ENCODE measurements at regions not wholly inside any gene's neighbourhood (a gene's known extent, or its start where the extent isn't known, plus 50 kb on each side); places are given as distances from the start of the nearest gene placed in this dataset.

GRCh38 chr14:42480255-42480654 lies 873.6 kb downstream of the LRFN5 start:
- no peaks in the 10 kb centered on the region for H3K9me3 ChIP-seq (ENCODE audit: low read length)

DNA sequence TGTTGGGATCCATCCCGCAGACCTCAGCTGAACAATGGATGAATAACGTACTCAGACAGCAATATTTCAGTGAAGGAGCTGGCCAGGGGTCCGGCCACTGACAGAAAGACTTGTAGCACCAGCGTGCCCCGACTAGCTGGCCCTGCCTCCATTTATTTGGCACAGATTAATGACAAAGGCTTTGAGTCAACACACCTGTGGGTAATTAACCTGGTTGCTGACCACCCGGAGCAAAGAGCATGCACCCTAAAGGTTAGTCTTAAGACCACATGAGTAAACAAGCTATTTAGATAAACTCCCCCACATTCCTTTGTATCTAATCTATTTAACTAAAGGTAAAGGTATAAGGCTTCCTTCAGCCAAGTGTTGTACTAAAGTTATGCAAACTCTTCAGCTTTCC lies 868.6 kb downstream of the LRFN5 start:
- H3K36me3 ChIP-seq (ENCODE audit: insufficient read depth, low read length) = no peaks in the 10 kb centered on the region
- no peaks in the 10 kb centered on the region for H3K9me3 ChIP-seq (ENCODE audit: low read length)
- no peak overlapping the region for H2AFZ ChIP-seq (ENCODE audit: low read depth, low read length)
- H3K27me3 ChIP-seq (ENCODE audit: insufficient read depth, low read length) = no peaks in the 10 kb centered on the region
- H3K4me1 ChIP-seq (ENCODE audit: insufficient read depth, low read length) = no peaks in the 10 kb centered on the region
- no peak overlapping the region for H3K4me3 ChIP-seq (ENCODE audit: low read length)

More at GRCh38 chr14:42480255-42480654, 873.6 kb downstream of the LRFN5 start:
- no peaks in the 10 kb centered on the region for H3K36me3 ChIP-seq (ENCODE audit: insufficient read depth, low read length)
- no peaks in the 10 kb centered on the region for H3K4me1 ChIP-seq (ENCODE audit: insufficient read depth, low read length)
- no peak overlapping the region for H3K4me3 ChIP-seq (ENCODE audit: low read length)
- no peaks in the 10 kb centered on the region for H3K27me3 ChIP-seq (ENCODE audit: insufficient read depth, low read length)
- no peak overlapping the region for H2AFZ ChIP-seq (ENCODE audit: low read depth, low read length)

GRCh38 chr14:42470427-42470719 lies 863.7 kb downstream of the LRFN5 start:
- no peaks in the 10 kb centered on the region for H3K4me1 ChIP-seq (ENCODE audit: insufficient read depth, low read length)
- no peaks in the 10 kb centered on the region for H3K27me3 ChIP-seq (ENCODE audit: insufficient read depth, low read length)
- H3K4me3 ChIP-seq (ENCODE audit: low read length) = no peak overlapping the region
- H3K9me3 ChIP-seq (ENCODE audit: low read length) = no peaks in the 10 kb centered on the region
- H3K36me3 ChIP-seq (ENCODE audit: insufficient read depth, low read length) = no peaks in the 10 kb centered on the region
- H2AFZ ChIP-seq (ENCODE audit: low read depth, low read length) = no peak overlapping the region

DNA sequence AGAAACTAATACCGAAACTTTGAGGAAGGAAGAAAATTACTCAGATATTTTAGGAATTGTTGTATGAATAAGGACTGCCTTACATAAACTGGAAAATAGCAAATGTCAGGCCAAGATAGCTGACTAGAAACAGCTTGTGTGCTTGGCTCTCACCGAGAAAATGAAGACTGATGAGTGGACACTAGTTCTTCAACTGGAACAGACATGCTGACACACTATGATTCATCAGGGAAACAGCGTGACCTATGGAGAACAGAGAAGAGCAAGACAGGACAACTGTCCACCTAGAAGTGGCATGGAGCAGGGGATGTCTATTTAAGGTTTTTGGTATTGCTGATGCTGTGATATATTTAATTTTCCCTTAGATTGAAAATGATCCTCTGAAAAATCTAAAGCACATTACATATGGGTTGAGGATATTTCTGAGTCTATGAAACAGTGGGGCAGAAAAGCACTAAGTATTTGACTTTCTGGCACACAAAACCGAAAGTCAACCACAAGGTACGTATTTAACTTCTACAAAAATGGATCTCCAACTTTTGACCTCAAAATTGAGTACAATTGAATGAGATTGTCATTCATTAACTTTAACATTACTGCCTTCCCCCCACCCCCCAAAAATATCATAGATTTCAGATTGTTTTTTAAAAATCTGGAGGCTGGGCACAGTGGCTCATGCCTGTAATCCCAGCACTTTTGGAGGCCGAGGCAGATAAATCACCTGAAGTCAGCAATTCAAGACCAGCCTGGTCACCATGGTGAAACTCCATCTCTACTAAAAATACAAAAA lies 863.2 kb downstream of the LRFN5 start:
- H3K4me3 ChIP-seq (ENCODE audit: low read length) = no peak overlapping the region
- H3K4me1 ChIP-seq (ENCODE audit: insufficient read depth, low read length) = no peaks in the 10 kb centered on the region
- no peaks in the 10 kb centered on the region for H3K27me3 ChIP-seq (ENCODE audit: insufficient read depth, low read length)
- H3K9me3 ChIP-seq (ENCODE audit: low read length) = no peaks in the 10 kb centered on the region
- H2AFZ ChIP-seq (ENCODE audit: low read depth, low read length) = no peak overlapping the region
- no peaks in the 10 kb centered on the region for H3K36me3 ChIP-seq (ENCODE audit: insufficient read depth, low read length)

DNA sequence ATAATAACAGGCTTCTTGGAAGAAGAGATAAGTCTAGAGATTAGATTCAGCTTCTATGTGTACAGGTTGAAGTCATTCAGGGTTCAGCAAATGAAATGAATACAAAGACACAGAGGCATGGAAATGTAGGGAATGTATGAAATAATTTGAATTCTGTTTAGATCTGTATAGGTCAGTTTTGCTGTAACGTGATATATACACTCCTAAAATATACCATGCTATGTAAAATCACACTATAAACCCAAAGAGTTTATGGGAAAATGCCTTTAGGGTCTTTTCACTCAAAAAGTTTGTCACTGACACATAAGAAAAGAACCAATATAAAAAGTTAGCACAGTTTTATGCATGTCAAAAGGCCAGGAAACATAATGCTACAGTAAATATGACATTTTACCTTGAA lies 854.0 kb downstream of the LRFN5 start:
- Histone ChIP-seq H3K9me3 (ENCODE audit: low read length) (no peaks in the 10 kb centered on the region), H3K36me3 (ENCODE audit: insufficient read depth, low read length) (no peaks in the 10 kb centered on the region), H3K27me3 (ENCODE audit: insufficient read depth, low read length) (no peaks in the 10 kb centered on the region), H3K4me3 (ENCODE audit: low read length) (no peak overlapping the region), H3K4me1 (ENCODE audit: insufficient read depth, low read length) (no peaks in the 10 kb centered on the region), H2AFZ (ENCODE audit: low read depth, low read length) (no peak overlapping the region)

- H3K4me3 ChIP-seq (ENCODE audit: low read length) = no peak overlapping the region
- no peaks in the 10 kb centered on the region for H3K36me3 ChIP-seq (ENCODE audit: insufficient read depth, low read length)
- no peaks in the 10 kb centered on the region for H3K27me3 ChIP-seq (ENCODE audit: insufficient read depth, low read length)
- no peaks in the 10 kb centered on the region for H3K9me3 ChIP-seq (ENCODE audit: low read length)
- no peaks in the 10 kb centered on the region for H3K4me1 ChIP-seq (ENCODE audit: insufficient read depth, low read length)
- H2AFZ ChIP-seq (ENCODE audit: low read depth, low read length) = no peak overlapping the region
These were observed 852.6 kb downstream of the LRFN5 start for GRCh38 chr14:42459171-42459685.

GRCh38 chr14:42441615-42442014 lies 834.9 kb downstream of the LRFN5 start:
- Histone ChIP-seq H3K4me1 (ENCODE audit: insufficient read depth, low read length) (no peaks in the 10 kb centered on the region), H3K4me3 (ENCODE audit: low read length) (no peak overlapping the region), H3K36me3 (ENCODE audit: insufficient read depth, low read length) (no peaks in the 10 kb centered on the region), H3K9me3 (ENCODE audit: low read length) (no peaks in the 10 kb centered on the region), H3K27me3 (ENCODE audit: insufficient read depth, low read length) (no peaks in the 10 kb centered on the region), H2AFZ (ENCODE audit: low read depth, low read length) (no peak overlapping the region)

- H3K36me3 ChIP-seq (ENCODE audit: insufficient read depth, low read length) = no peaks in the 10 kb centered on the region
- H2AFZ ChIP-seq (ENCODE audit: low read depth, low read length) = no peak overlapping the region
- H3K27me3 ChIP-seq (ENCODE audit: insufficient read depth, low read length) = no peaks in the 10 kb centered on the region
- H3K4me1 ChIP-seq (ENCODE audit: insufficient read depth, low read length) = no peaks in the 10 kb centered on the region
- H3K9me3 ChIP-seq (ENCODE audit: low read length) = no peaks in the 10 kb centered on the region
- no peak overlapping the region for H3K4me3 ChIP-seq (ENCODE audit: low read length)
These were observed 831.1 kb downstream of the LRFN5 start for GRCh38 chr14:42437809-42438208.

- Histone ChIP-seq H3K4me3 (ENCODE audit: low read length) (no peak overlapping the region), H3K36me3 (ENCODE audit: insufficient read depth, low read length) (no peaks in the 10 kb centered on the region), H3K9me3 (ENCODE audit: low read length) (no peaks in the 10 kb centered on the region), H3K4me1 (ENCODE audit: insufficient read depth, low read length) (no peaks in the 10 kb centered on the region), H3K27me3 (ENCODE audit: insufficient read depth, low read length) (no peaks in the 10 kb centered on the region), H2AFZ (ENCODE audit: low read depth, low read length) (no peak overlapping the region)
These were observed 822.7 kb downstream of the LRFN5 start for GRCh38 chr14:42429401-42429800.

GRCh38 chr14:42428996-42429395 lies 822.3 kb downstream of the LRFN5 start:
- no peaks in the 10 kb centered on the region for H3K4me1 ChIP-seq (ENCODE audit: insufficient read depth, low read length)
- no peaks in the 10 kb centered on the region for H3K27me3 ChIP-seq (ENCODE audit: insufficient read depth, low read length)
- no peak overlapping the region for H2AFZ ChIP-seq (ENCODE audit: low read depth, low read length)
- H3K9me3 ChIP-seq (ENCODE audit: low read length) = no peaks in the 10 kb centered on the region
- H3K4me3 ChIP-seq (ENCODE audit: low read length) = no peak overlapping the region
- H3K36me3 ChIP-seq (ENCODE audit: insufficient read depth, low read length) = no peaks in the 10 kb centered on the region

- no peaks in the 10 kb centered on the region for H3K4me1 ChIP-seq (ENCODE audit: insufficient read depth, low read length)
- H3K9me3 ChIP-seq (ENCODE audit: low read length) = no peaks in the 10 kb centered on the region
- H3K36me3 ChIP-seq (ENCODE audit: insufficient read depth, low read length) = no peaks in the 10 kb centered on the region
- no peak overlapping the region for H3K4me3 ChIP-seq (ENCODE audit: low read length)
- no peak overlapping the region for H2AFZ ChIP-seq (ENCODE audit: low read depth, low read length)
- H3K27me3 ChIP-seq (ENCODE audit: insufficient read depth, low read length) = no peaks in the 10 kb centered on the region
These were observed 817.8 kb downstream of the LRFN5 start for GRCh38 chr14:42424501-42424900.

GRCh38 chr14:42421377-42422078 lies 814.9 kb downstream of the LRFN5 start:
- H3K27me3 ChIP-seq (ENCODE audit: insufficient read depth, low read length) = no peaks in the 10 kb centered on the region
- no peak overlapping the region for H2AFZ ChIP-seq (ENCODE audit: low read depth, low read length)
- H3K4me3 ChIP-seq (ENCODE audit: low read length) = no peak overlapping the region
- no peaks in the 10 kb centered on the region for H3K36me3 ChIP-seq (ENCODE audit: insufficient read depth, low read length)
- no peaks in the 10 kb centered on the region for H3K4me1 ChIP-seq (ENCODE audit: insufficient read depth, low read length)
- H3K9me3 ChIP-seq (ENCODE audit: low read length) = no peaks in the 10 kb centered on the region

DNA sequence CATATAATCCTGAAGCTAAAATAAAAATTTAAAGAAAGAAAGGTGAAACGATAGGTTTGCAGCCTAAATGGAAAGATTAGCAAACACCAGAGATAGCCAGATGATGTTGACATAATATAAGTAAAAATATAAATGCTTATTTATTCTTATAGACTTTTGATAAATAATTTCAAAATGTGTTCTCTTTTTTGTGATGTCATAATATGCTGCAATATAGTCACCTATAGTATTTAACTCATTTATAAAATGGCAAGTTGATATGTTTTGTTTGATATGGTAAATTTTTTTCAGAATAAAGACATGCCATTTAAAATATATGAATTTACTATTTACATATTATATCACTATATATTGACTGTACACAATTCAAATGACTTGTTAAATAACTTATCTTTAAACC lies 813.4 kb downstream of the LRFN5 start:
- Histone ChIP-seq H2AFZ (ENCODE audit: low read depth, low read length) (no peak overlapping the region), H3K27me3 (ENCODE audit: insufficient read depth, low read length) (no peaks in the 10 kb centered on the region), H3K36me3 (ENCODE audit: insufficient read depth, low read length) (no peaks in the 10 kb centered on the region), H3K4me1 (ENCODE audit: insufficient read depth, low read length) (no peaks in the 10 kb centered on the region), H3K4me3 (ENCODE audit: low read length) (no peak overlapping the region), H3K9me3 (ENCODE audit: low read length) (no peaks in the 10 kb centered on the region)

All from neuron (in vitro differentiated cells).